ENCODE measurements at regions not wholly inside any gene's neighbourhood (a gene's known extent, or its start where the extent isn't known, plus 50 kb on each side); places are given as distances from the start of the nearest gene placed in this dataset.

DNA sequence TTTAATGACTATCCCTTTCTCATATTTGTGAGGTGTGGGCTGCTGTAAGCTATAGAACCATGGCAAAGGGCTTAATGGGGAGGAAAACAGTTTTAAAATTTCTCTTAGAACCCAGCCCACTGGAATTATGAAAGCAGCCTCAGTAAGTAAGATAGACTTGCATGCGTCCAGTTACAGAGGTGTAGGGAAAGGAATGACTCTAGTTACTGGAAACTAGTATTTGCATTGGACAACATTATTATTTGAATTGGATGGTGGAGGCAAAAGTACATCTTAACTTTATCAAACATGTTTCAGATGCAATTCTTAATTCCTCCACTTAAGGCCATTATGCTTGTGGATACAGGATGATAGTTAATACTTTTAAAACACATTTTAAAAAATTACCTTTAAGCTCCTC is 292.9 kb downstream of the SPRY2 start:
- TF ChIP-seq, protein P1, sequence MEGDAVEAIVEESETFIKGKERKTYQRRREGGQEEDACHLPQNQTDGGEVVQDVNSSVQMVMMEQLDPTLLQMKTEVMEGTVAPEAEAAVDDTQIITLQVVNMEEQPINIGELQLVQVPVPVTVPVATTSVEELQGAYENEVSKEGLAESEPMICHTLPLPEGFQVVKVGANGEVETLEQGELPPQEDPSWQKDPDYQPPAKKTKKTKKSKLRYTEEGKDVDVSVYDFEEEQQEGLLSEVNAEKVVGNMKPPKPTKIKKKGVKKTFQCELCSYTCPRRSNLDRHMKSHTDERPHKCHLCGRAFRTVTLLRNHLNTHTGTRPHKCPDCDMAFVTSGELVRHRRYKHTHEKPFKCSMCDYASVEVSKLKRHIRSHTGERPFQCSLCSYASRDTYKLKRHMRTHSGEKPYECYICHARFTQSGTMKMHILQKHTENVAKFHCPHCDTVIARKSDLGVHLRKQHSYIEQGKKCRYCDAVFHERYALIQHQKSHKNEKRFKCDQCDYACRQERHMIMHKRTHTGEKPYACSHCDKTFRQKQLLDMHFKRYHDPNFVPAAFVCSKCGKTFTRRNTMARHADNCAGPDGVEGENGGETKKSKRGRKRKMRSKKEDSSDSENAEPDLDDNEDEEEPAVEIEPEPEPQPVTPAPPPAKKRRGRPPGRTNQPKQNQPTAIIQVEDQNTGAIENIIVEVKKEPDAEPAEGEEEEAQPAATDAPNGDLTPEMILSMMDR (conservative IDR thresholded peaks at IDR 0.05; ENCODE audit: low read depth, low read length), result no peak
- TF ChIP-seq EZH2 (IDR thresholded peaks at IDR 0.05; ENCODE audit: borderline replicate concordance, low read depth, low read length, poor library complexity, severe bottlenecking), result no peak
